Vagina (tissue), 2 donors: ENCODE measurements at regions not wholly inside any gene's neighbourhood (a gene's known extent, or its start where the extent isn't known, plus 50 kb on each side); places are given as distances from the start of the nearest gene placed in this dataset.
"Not testable (repeated sequence)": the region's sequence is repeated elsewhere in the genome, so short reads cannot be mapped to it uniquely, and the experiment has no call there.

Experiments
- DNase-seq, 2 donors: peaks; one replicate each; pipeline ENCODE4 v3.0.0-alpha.2; 2017; ENCODE audit errors: extremely low spot score in 2 of 2
- H3K27ac ChIP-seq: fragments of 200-600 bp; sonication (generic); one replicate; pipeline ENCODE4 v1.5.1; 2019
- H3K27me3 ChIP-seq: fragments of 200-600 bp; sonication (generic); one replicate; pipeline ENCODE4 v1.5.1; 2019
- H3K36me3 ChIP-seq, 2 donors: fragments of 200-600 bp; sonication (generic); one replicate each; pipeline ENCODE4 v1.5.1; 2017 to 2019
- H3K4me1 ChIP-seq: fragments of 200-600 bp; sonication (generic); one replicate; pipeline ENCODE4 v1.5.1; 2019
- H3K4me3 ChIP-seq, 2 donors: fragments of 200-600 bp; sonication (generic); 1 replicate in 1 of 2; 2 replicates in 1 of 2; pipeline ENCODE4 v1.5.1; 2016 to 2019
- H3K9me3 ChIP-seq: fragments of 200-600 bp; sonication (generic); one replicate; pipeline ENCODE4 v1.5.1; 2019
- CTCF ChIP-seq, 3 experiments: fragments of 450-650 bp in 2 of 3; fragments of 200-600 bp in 1 of 3; sonication (generic) in 1 of 3; IDR thresholded peaks; one replicate each; pipeline ENCODE4 v1.5.1; 2017 to 2019; ENCODE audit warnings: antibody characterized with exemption in 3 of 3, mild to moderate bottlenecking in 2 of 3, moderate library complexity in 2 of 3
- POLR2A ChIP-seq, 2 donors: fragments of 450-650 bp; IDR thresholded peaks; one replicate each; pipeline ENCODE4 v1.6.1; 2017; ENCODE audit warnings: antibody characterized with exemption in 2 of 2, mild to moderate bottlenecking in 2 of 2, moderate library complexity in 2 of 2
- POLR2AphosphoS5 ChIP-seq, 2 donors: sonication (generic); formaldehyde crosslinking; IDR thresholded peaks; one replicate each; pipeline ENCODE4 v1.9.0; 2017; ENCODE audit warnings: antibody characterized with exemption in 2 of 2, mild to moderate bottlenecking in 2 of 2, low read depth in 1 of 2; ENCODE audit not compliant: insufficient read depth in 1 of 2
- intact Hi-C: fragments of 100-400 bp; cut with DNase I; formaldehyde crosslinking; loops from one replicate; pipeline ENCODE4 v1.15.1; 2023

- H3K27me3 ChIP-seq, H3K9me3 ChIP-seq, H3K27ac ChIP-seq, H3K4me3 ChIP-seq, DNase-seq, intact Hi-C loops, H3K36me3 ChIP-seq, H3K4me1 ChIP-seq: not testable (repeated sequence)
Measured at GRCh38 chr9:65449886-65450610, 165.0 kb upstream of the FOXD4L5 start.

- intact Hi-C loops: no loop called here
- TF ChIP-seq CTCF (IDR thresholded peaks at IDR 0.05) (no peak), POLR2AphosphoS5 (IDR thresholded peaks at IDR 0.05; ENCODE audit: insufficient read depth in 1 of 2, low read depth in 1 of 2) (no peak), POLR2A (IDR thresholded peaks at IDR 0.05) (no peak)
- no peak overlapping the region for H3K27ac ChIP-seq
- no peak for DNase-seq
- H3K9me3 ChIP-seq: no peaks in the 10 kb centered on the region
- no peaks in the 10 kb centered on the region for H3K36me3 ChIP-seq
- no peak overlapping the region for H3K4me3 ChIP-seq
- no peaks in the 10 kb centered on the region for H3K4me1 ChIP-seq
- H3K27me3 ChIP-seq: no peaks in the 10 kb centered on the region
Measured at GRCh38 chr9:65449423-65449822, 164.4 kb upstream of the FOXD4L5 start.

GRCh38 chr9:65447146-65447545 is 162.1 kb upstream of the FOXD4L5 start:
- H3K4me3 ChIP-seq, H3K4me1 ChIP-seq, H3K27me3 ChIP-seq, H3K27ac ChIP-seq, H3K9me3 ChIP-seq, DNase-seq, intact Hi-C loops, H3K36me3 ChIP-seq: not testable (repeated sequence)

GRCh38 chr9:65445991-65446390 is 161.0 kb upstream of the FOXD4L5 start:
- DNase-seq, H3K36me3 ChIP-seq, H3K9me3 ChIP-seq, H3K27me3 ChIP-seq, H3K4me1 ChIP-seq, H3K27ac ChIP-seq, intact Hi-C loops, H3K4me3 ChIP-seq: not testable (repeated sequence)

GRCh38 chr9:65444943-65445342 is 159.9 kb upstream of the FOXD4L5 start:
- Histone ChIP-seq H3K4me1 (no peaks in the 10 kb centered on the region), H3K36me3 (no peaks in the 10 kb centered on the region), H3K27ac (no peak overlapping the region), H3K27me3 (no peaks in the 10 kb centered on the region), H3K4me3 (no peak overlapping the region), H3K9me3 (no peaks in the 10 kb centered on the region)
- intact Hi-C loops: no loop called here
- DNase-seq: no peak
- TF ChIP-seq CTCF (IDR thresholded peaks at IDR 0.05) (no peak), POLR2A (IDR thresholded peaks at IDR 0.05) (no peak), POLR2AphosphoS5 (IDR thresholded peaks at IDR 0.05; ENCODE audit: insufficient read depth in 1 of 2, low read depth in 1 of 2) (no peak)

- H3K27ac ChIP-seq, intact Hi-C loops, H3K4me1 ChIP-seq, H3K4me3 ChIP-seq, H3K9me3 ChIP-seq, DNase-seq, H3K27me3 ChIP-seq, H3K36me3 ChIP-seq: not testable (repeated sequence)
Measured at GRCh38 chr9:65442116-65442515, 157.1 kb upstream of the FOXD4L5 start.

GRCh38 chr9:65441324-65441920 is 156.4 kb upstream of the FOXD4L5 start:
- H3K27me3 ChIP-seq, intact Hi-C loops, H3K36me3 ChIP-seq, H3K27ac ChIP-seq, H3K4me3 ChIP-seq, H3K9me3 ChIP-seq, DNase-seq, H3K4me1 ChIP-seq: not testable (repeated sequence)
